Fibroblast of skin of left biceps (primary cell): ENCODE measurements at regions not wholly inside any gene's neighbourhood (a gene's known extent, or its start where the extent isn't known, plus 50 kb on each side); places are given as distances from the start of the nearest gene placed in this dataset.

ENCODE experiments used
- DNase-seq, 2 experiments: peaks; one replicate each; pipeline ENCODE4 v3.0.0-alpha.2; 2013; ENCODE audit warnings: low read depth in 2 of 2

DNA sequence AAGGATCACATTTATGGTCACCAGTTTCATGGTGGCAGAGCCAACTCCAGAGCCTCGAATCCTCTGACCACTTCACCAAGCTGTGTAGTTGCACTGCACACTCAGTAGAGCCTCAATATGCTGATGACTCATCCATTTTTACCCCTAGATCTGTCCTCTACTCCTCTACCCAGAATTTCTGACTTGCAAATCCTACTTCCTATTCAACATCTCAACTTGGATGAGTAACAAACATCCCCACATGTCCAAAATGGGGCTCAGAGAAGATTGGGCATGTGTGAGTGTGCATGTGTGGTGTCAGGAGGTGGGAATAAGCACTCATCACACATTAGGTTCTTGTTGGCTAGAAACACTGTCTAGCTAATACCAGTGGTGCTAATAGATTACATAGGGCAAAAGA is 57.8 kb upstream of the IGFBP2 start:
- no peak for DNase-seq

DNA sequence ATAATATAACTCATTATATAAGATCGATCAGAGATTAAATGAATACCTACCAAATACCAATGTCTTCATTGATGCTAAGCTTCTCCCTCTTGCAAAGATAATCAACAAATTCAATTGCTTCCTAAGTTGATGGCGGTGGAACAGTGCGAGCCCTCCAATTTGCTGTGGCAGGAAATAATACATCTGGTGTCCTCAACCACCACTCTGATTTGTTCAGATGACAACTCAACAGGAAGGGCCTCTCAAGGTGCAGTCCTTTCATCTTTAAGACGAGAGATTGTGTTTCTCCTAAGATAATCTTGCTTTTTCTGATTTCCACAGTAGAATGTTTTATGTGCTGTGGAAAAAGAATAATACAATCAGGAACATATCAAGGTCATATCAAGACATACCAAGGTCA is 56.6 kb upstream of the IGFBP2 start:
- no peak for DNase-seq

DNA sequence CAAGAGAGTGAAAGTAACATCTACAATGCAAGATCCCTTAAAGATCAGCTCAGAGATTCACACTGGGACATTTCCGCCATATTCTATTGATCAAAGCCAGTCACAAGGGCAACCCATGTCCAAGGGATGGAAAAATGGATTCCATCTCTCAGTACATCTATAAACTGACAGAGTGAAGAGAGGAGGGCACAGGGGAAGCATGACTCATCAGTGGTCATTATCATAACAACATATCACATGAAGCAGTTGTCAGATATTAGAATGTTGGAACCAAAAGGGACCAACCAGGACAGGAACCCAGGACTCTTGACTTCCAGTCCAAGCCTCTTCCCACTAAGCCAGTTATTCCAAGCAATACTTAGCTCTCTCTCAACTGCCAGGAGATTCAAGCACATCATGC is 54.9 kb upstream of the IGFBP2 start:
- no peak for DNase-seq

DNA sequence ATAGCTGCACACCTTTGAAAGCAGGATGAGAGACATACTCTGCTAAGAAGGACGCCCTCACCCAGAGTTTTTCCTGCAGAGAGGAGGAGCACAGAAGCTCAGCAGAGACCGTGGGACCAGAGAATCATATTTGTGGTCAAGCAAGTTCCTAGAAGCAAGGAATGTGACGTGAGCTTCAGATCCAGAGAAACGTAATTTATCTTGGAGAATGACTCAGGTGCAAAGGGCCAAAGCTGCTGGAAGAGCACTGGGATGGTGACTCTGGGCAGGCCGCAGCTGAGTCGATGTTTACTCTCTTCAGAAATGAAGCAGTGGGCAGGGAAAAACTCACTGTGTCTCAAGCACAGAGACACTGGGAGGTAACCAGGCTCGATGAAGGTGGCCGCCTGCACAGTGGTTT is 50.1 kb upstream of the IGFBP2 start:
- peak; percentile 48 to 50 for DNase-seq
